ENCODE measurements at regions not wholly inside any gene's neighbourhood (a gene's known extent, or its start where the extent isn't known, plus 50 kb on each side); places are given as distances from the start of the nearest gene placed in this dataset.

DNA sequence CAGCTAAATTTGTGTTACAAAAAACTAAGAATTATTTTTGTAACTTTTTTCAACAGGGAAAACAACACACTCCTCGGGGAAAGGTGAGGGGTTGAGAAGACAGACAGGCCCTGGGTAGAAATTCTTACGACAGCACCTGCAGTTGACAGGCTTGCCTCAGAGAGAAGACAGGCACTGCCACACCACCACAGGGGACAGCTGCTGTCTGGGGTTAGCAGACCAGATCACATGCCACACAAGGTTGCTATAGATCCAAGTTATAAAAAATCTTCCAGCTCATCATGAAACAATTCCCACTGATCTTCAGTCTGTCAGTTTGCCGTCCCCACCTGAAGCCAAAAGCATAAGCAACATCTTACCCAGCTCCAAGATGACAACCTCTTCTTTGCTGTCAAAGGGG, 143.2 kb upstream of the ZCCHC13 start:
- TF ChIP-seq, protein P1, sequence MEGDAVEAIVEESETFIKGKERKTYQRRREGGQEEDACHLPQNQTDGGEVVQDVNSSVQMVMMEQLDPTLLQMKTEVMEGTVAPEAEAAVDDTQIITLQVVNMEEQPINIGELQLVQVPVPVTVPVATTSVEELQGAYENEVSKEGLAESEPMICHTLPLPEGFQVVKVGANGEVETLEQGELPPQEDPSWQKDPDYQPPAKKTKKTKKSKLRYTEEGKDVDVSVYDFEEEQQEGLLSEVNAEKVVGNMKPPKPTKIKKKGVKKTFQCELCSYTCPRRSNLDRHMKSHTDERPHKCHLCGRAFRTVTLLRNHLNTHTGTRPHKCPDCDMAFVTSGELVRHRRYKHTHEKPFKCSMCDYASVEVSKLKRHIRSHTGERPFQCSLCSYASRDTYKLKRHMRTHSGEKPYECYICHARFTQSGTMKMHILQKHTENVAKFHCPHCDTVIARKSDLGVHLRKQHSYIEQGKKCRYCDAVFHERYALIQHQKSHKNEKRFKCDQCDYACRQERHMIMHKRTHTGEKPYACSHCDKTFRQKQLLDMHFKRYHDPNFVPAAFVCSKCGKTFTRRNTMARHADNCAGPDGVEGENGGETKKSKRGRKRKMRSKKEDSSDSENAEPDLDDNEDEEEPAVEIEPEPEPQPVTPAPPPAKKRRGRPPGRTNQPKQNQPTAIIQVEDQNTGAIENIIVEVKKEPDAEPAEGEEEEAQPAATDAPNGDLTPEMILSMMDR (IDR thresholded peaks at IDR 0.05) = no peak
- TF ChIP-seq POLR2A (IDR thresholded peaks at IDR 0.05) = no peak
